A549 (cell line): ENCODE measurements at regions not wholly inside any gene's neighbourhood (a gene's known extent, or its start where the extent isn't known, plus 50 kb on each side); places are given as distances from the start of the nearest gene placed in this dataset.

Experiments
- CTCF ChIP-seq: fragments of >200 bp; sonication (Bioruptor Twin); formaldehyde crosslinking; IDR thresholded peaks from 3 replicates; pipeline ENCODE4 v1.5.1; 2016
- E2F6 ChIP-seq: IDR thresholded peaks from 2 replicates; pipeline ENCODE4 v1.6.1; 2012; ENCODE audit warnings: low read depth, borderline replicate concordance
- KDM1A ChIP-seq: fragments of 200-600 bp; sonication (generic); IDR thresholded peaks from 2 replicates; pipeline ENCODE4 v1.6.1; 2016; ENCODE audit warnings: low read depth, mild to moderate bottlenecking
- MYC ChIP-seq: IDR thresholded peaks from 2 replicates; pipeline ENCODE4 v1.6.1; 2012; ENCODE audit warnings: mild to moderate bottlenecking, inconsistent platforms, low read length, improper control_type of control experiment, borderline replicate concordance
- POLR2A ChIP-seq: IDR thresholded peaks from 2 replicates; pipeline ENCODE4 v1.6.1; 2012; ENCODE audit warnings: mild to moderate bottlenecking, low read length
- RAD21 ChIP-seq, 2 experiments: fragments of >200 bp in 1 of 2; sonication (Bioruptor Twin) in 1 of 2; formaldehyde crosslinking in 1 of 2; IDR thresholded peaks in 1 of 2; conservative IDR thresholded peaks in 1 of 2; 2 replicates in 1 of 2; 3 replicates in 1 of 2; pipeline ENCODE4 v1.6.1; 2012 to 2018; ENCODE audit warnings: inconsistent platforms in 1 of 2
- REST ChIP-seq: fragments of 200-600 bp; sonication (generic); IDR thresholded peaks from 2 replicates; pipeline ENCODE4 v1.6.1; 2016; ENCODE audit warnings: antibody characterized with exemption, mild to moderate bottlenecking, moderate library complexity
- USF2 ChIP-seq: fragments of 450-650 bp; IDR thresholded peaks from 2 replicates; pipeline ENCODE4 v1.6.1; 2014; ENCODE audit warnings: antibody characterized with exemption

GRCh38 chr7:67343572-67343971, 346.9 kb downstream of the TYW1 start:
- no peak for TF ChIP-seq POLR2A
- no peak for TF ChIP-seq CTCF
- TF ChIP-seq USF2 = no peak
- TF ChIP-seq E2F6 = no peak
- TF ChIP-seq MYC = no peak
- no peak for TF ChIP-seq RAD21 (conservative IDR thresholded peaks at IDR 0.05 in 1 of 2, IDR thresholded peaks at IDR 0.05 in 1 of 2)
- TF ChIP-seq REST = no peak
- no peak for TF ChIP-seq KDM1A
